HG02938 (cell line): ENCODE measurements at regions not wholly inside any gene's neighbourhood (a gene's known extent, or its start where the extent isn't known, plus 50 kb on each side); places are given as distances from the start of the nearest gene placed in this dataset.

Source experiments
- ATAC-seq: cut with Tn5 transposase; IDR thresholded peaks from one replicate; pipeline ENCODE4 v1.9.1; 2021; ENCODE audit warnings: mild to moderate bottlenecking, moderate library complexity; ENCODE audit not compliant: unreplicated experiment

GRCh38 chr10:35728341-35728740 is 86.2 kb upstream of the FZD8 start:
- no peak for ATAC-seq

- ATAC-seq, result no peak
These were observed 84.8 kb upstream of the FZD8 start for GRCh38 chr10:35726846-35727245.

- ATAC-seq, result no peak
These were observed 81.9 kb upstream of the FZD8 start for GRCh38 chr10:35723992-35724391.

- no peak for ATAC-seq
These were observed 81.0 kb upstream of the FZD8 start for GRCh38 chr10:35723059-35723458.

- no peak for ATAC-seq
These were observed 80.5 kb upstream of the FZD8 start for GRCh38 chr10:35722636-35723035.

GRCh38 chr10:35722226-35722625 is 80.1 kb upstream of the FZD8 start:
- no peak for ATAC-seq

GRCh38 chr10:35720366-35720765 is 78.3 kb upstream of the FZD8 start:
- no peak for ATAC-seq

- ATAC-seq, result no peak
These were observed 74.7 kb upstream of the FZD8 start for GRCh38 chr10:35716776-35717175.

GRCh38 chr10:35712486-35712885 is 70.4 kb upstream of the FZD8 start:
- no peak for ATAC-seq

- ATAC-seq, result no peak
These were observed 69.7 kb upstream of the FZD8 start for GRCh38 chr10:35711615-35712411.

GRCh38 chr10:35707642-35708425 is 65.7 kb upstream of the FZD8 start:
- no peak for ATAC-seq

- ATAC-seq, result no peak
These were observed 64.9 kb upstream of the FZD8 start for GRCh38 chr10:35706959-35707358.

- ATAC-seq, result no peak
These were observed 63.6 kb upstream of the FZD8 start for GRCh38 chr10:35705671-35706070.

GRCh38 chr10:35705051-35705450 is 63.0 kb upstream of the FZD8 start:
- ATAC-seq, result no peak

- no peak for ATAC-seq
These were observed 62.3 kb upstream of the FZD8 start for GRCh38 chr10:35704401-35704800.

GRCh38 chr10:35700487-35700882 is 58.4 kb upstream of the FZD8 start:
- ATAC-seq, result no peak

- ATAC-seq, result no peak
These were observed 57.9 kb upstream of the FZD8 start for GRCh38 chr10:35699848-35700486.

GRCh38 chr10:35696392-35697287 is 54.5 kb upstream of the FZD8 start:
- no peak for ATAC-seq

- no peak for ATAC-seq
These were observed 51.7 kb upstream of the FZD8 start for GRCh38 chr10:35693800-35694199.
